GOT3 (cell line): ENCODE measurements at regions not wholly inside any gene's neighbourhood (a gene's known extent, or its start where the extent isn't known, plus 50 kb on each side); places are given as distances from the start of the nearest gene placed in this dataset.
"Not testable (repeated sequence)": the region's sequence is repeated elsewhere in the genome, so short reads cannot be mapped to it uniquely, and the experiment has no call there.

Experiments used
- DNase-seq: peaks from one replicate; lab custom pipeline; 2025; ENCODE audit warnings: mixed read lengths; lab: John Stamatoyannopoulos, UW

GRCh38 chr5:169413416-169413815, 112.5 kb upstream of the SLIT3 start:
- DNase-seq, result no peak

- no peak for DNase-seq
These were observed 111.9 kb upstream of the SLIT3 start for GRCh38 chr5:169412831-169413230.

- DNase-seq, result no peak
These were observed 111.0 kb upstream of the SLIT3 start for GRCh38 chr5:169411786-169412430.

GRCh38 chr5:169410996-169411783, 110.3 kb upstream of the SLIT3 start:
- no peak for DNase-seq

- no peak for DNase-seq
These were observed 107.8 kb upstream of the SLIT3 start for GRCh38 chr5:169408731-169409130.

GRCh38 chr5:169408171-169408570, 107.2 kb upstream of the SLIT3 start:
- DNase-seq, result no peak

GRCh38 chr5:169404223-169404622, 103.3 kb upstream of the SLIT3 start:
- DNase-seq, result no peak

GRCh38 chr5:169398515-169398914, 97.6 kb upstream of the SLIT3 start:
- DNase-seq, result no peak

- DNase-seq, result no peak
These were observed 94.2 kb upstream of the SLIT3 start for GRCh38 chr5:169395136-169395535.

GRCh38 chr5:169394371-169394770, 93.4 kb upstream of the SLIT3 start:
- DNase-seq, result no peak

- DNase-seq, result no peak
These were observed 93.0 kb upstream of the SLIT3 start for GRCh38 chr5:169393907-169394306.

GRCh38 chr5:169390265-169390664, 89.3 kb upstream of the SLIT3 start:
- DNase-seq, result no peak

- DNase-seq, result no peak
These were observed 88.4 kb upstream of the SLIT3 start for GRCh38 chr5:169389318-169389717.

- DNase-seq, result no peak
These were observed 84.7 kb upstream of the SLIT3 start for GRCh38 chr5:169385636-169386035.

GRCh38 chr5:169384661-169385060, 83.7 kb upstream of the SLIT3 start:
- no peak for DNase-seq

GRCh38 chr5:169374761-169375160, 73.8 kb upstream of the SLIT3 start:
- no peak for DNase-seq

- no peak for DNase-seq
These were observed 73.2 kb upstream of the SLIT3 start for GRCh38 chr5:169374111-169374510.

GRCh38 chr5:169371801-169372200, 70.9 kb upstream of the SLIT3 start:
- DNase-seq, result not testable (repeated sequence)

GRCh38 chr5:169369130-169369529, 68.2 kb upstream of the SLIT3 start:
- DNase-seq, result no peak

GRCh38 chr5:169367861-169368260, 66.9 kb upstream of the SLIT3 start:
- no peak for DNase-seq

- DNase-seq, result no peak
These were observed 56.4 kb upstream of the SLIT3 start for GRCh38 chr5:169357291-169357690.

GRCh38 chr5:169356811-169357210, 55.9 kb upstream of the SLIT3 start:
- no peak for DNase-seq

- no peak for DNase-seq
These were observed 55.2 kb upstream of the SLIT3 start for GRCh38 chr5:169356181-169356580.

GRCh38 chr5:169354921-169355320, 54.0 kb upstream of the SLIT3 start:
- no peak for DNase-seq
